ENCODE measurements at regions not wholly inside any gene's neighbourhood (a gene's known extent, or its start where the extent isn't known, plus 50 kb on each side); places are given as distances from the start of the nearest gene placed in this dataset.

DNA sequence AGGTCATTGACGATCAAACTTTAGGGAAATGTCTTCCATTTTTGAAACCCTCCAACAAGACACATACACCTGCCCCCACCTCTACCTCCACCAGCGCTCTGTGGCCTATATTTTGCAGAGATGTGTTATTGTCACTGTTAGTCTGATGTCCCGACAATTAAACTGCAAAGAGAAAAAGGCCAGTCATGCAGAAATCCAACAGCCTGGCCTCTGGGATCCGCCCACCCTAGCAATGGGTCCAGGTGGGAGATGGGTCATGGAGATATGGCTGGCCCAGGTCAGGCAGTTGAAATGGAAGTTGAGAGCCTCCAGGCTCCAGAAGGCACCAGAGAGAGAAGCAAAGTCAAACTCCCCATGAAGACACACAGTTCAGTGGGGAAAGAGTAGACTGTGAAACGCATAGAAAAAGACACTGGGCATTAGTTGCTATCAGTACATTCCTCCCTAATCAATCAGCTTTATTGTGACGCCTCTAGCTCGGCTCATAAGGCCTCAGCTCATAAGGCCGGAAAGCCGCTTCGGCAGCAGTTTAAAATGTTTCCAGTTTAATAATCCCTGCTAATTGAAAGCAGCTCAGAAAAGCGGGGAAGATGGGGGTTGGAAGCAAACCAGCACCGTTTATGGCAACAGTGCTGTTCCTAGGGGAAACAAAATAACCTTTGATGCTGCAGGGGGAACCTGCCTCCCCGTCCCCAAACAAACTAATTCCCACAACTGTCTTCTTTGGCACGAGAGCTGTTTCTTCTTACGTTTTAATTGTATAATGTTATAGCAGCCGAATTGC lies 239.7 kb upstream of the ZNF507 start:
- TF ChIP-seq, protein P1, sequence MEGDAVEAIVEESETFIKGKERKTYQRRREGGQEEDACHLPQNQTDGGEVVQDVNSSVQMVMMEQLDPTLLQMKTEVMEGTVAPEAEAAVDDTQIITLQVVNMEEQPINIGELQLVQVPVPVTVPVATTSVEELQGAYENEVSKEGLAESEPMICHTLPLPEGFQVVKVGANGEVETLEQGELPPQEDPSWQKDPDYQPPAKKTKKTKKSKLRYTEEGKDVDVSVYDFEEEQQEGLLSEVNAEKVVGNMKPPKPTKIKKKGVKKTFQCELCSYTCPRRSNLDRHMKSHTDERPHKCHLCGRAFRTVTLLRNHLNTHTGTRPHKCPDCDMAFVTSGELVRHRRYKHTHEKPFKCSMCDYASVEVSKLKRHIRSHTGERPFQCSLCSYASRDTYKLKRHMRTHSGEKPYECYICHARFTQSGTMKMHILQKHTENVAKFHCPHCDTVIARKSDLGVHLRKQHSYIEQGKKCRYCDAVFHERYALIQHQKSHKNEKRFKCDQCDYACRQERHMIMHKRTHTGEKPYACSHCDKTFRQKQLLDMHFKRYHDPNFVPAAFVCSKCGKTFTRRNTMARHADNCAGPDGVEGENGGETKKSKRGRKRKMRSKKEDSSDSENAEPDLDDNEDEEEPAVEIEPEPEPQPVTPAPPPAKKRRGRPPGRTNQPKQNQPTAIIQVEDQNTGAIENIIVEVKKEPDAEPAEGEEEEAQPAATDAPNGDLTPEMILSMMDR (IDR thresholded peaks at IDR 0.05), result no peak
- no peak for TF ChIP-seq POLR2A (IDR thresholded peaks at IDR 0.05)
- no peak for TF ChIP-seq POLR2AphosphoS5 (IDR thresholded peaks at IDR 0.05)

All from upper lobe of left lung (tissue), 4 donors.